ENCODE measurements at regions not wholly inside any gene's neighbourhood (a gene's known extent, or its start where the extent isn't known, plus 50 kb on each side); places are given as distances from the start of the nearest gene placed in this dataset.

- no peak overlapping the region for H3K4me3 ChIP-seq (ENCODE audit: low read depth, low read length)
- DNase-seq (ENCODE audit: extremely low spot score), result no peak
- 84% methylated on average over 3 of the region's 3 CpGs for WGBS
- no peaks in the 10 kb centered on the region for H3K36me3 ChIP-seq (ENCODE audit: insufficient read depth)
- H3K4me1 ChIP-seq (ENCODE audit: insufficient read depth), result no peaks in the 10 kb centered on the region
- H3K27ac ChIP-seq (ENCODE audit: low read depth), result no peak overlapping the region
These were observed 1370.4 kb upstream of the PRMT6 start for GRCh38 chr1:105686026-105686425.

GRCh38 chr1:105686874-105687690, 1369.4 kb upstream of the PRMT6 start:
- no peaks in the 10 kb centered on the region for H3K4me1 ChIP-seq (ENCODE audit: insufficient read depth)
- H3K36me3 ChIP-seq (ENCODE audit: insufficient read depth), result no peaks in the 10 kb centered on the region
- no peak for DNase-seq (ENCODE audit: extremely low spot score)
- no peak overlapping the region for H3K4me3 ChIP-seq (ENCODE audit: low read depth, low read length)
- no peak overlapping the region for H3K27ac ChIP-seq (ENCODE audit: low read depth)
- WGBS, result 90% methylated on average over 15 of the region's 15 CpGs

- Histone ChIP-seq H3K36me3 (ENCODE audit: insufficient read depth) (no peaks in the 10 kb centered on the region), H3K4me3 (ENCODE audit: low read depth, low read length) (no peak overlapping the region), H3K4me1 (ENCODE audit: insufficient read depth) (no peaks in the 10 kb centered on the region), H3K27ac (ENCODE audit: low read depth) (no peak overlapping the region)
- no peak for DNase-seq (ENCODE audit: extremely low spot score)
- WGBS, result 53% methylated on average over 2 of the region's 2 CpGs
These were observed 1355.8 kb upstream of the PRMT6 start for GRCh38 chr1:105700723-105701122.

- no peaks in the 10 kb centered on the region for H3K36me3 ChIP-seq (ENCODE audit: insufficient read depth)
- DNase-seq (ENCODE audit: extremely low spot score), result peak; percentile 58
- no peaks in the 10 kb centered on the region for H3K4me1 ChIP-seq (ENCODE audit: insufficient read depth)
- H3K27ac ChIP-seq (ENCODE audit: low read depth), result no peak overlapping the region
- 21% methylated on average over 1 of the region's 1 CpG for WGBS
- no peak overlapping the region for H3K4me3 ChIP-seq (ENCODE audit: low read depth, low read length)
These were observed 1332.2 kb upstream of the PRMT6 start for GRCh38 chr1:105724286-105724685.

- WGBS, result 76% methylated on average over 3 of the region's 3 CpGs
- Histone ChIP-seq H3K36me3 (ENCODE audit: insufficient read depth) (no peaks in the 10 kb centered on the region), H3K27ac (ENCODE audit: low read depth) (no peak overlapping the region), H3K4me1 (ENCODE audit: insufficient read depth) (no peaks in the 10 kb centered on the region), H3K4me3 (ENCODE audit: low read depth, low read length) (no peak overlapping the region)
- no peak for DNase-seq (ENCODE audit: extremely low spot score)
These were observed 1325.8 kb upstream of the PRMT6 start for GRCh38 chr1:105730701-105731100.

- 83% methylated on average over 3 of the region's 3 CpGs for WGBS
- H3K4me1 ChIP-seq (ENCODE audit: insufficient read depth), result no peaks in the 10 kb centered on the region
- H3K27ac ChIP-seq (ENCODE audit: low read depth), result no peak overlapping the region
- H3K4me3 ChIP-seq (ENCODE audit: low read depth, low read length), result no peak overlapping the region
- H3K36me3 ChIP-seq (ENCODE audit: insufficient read depth), result no peaks in the 10 kb centered on the region
- no peak for DNase-seq (ENCODE audit: extremely low spot score)
These were observed 1320.1 kb upstream of the PRMT6 start for GRCh38 chr1:105736349-105736748.

- WGBS, result 85% methylated on average over 4 of the region's 4 CpGs
- H3K27ac ChIP-seq (ENCODE audit: low read depth), result no peak overlapping the region
- no peaks in the 10 kb centered on the region for H3K36me3 ChIP-seq (ENCODE audit: insufficient read depth)
- H3K4me3 ChIP-seq (ENCODE audit: low read depth, low read length), result no peak overlapping the region
- no peak for DNase-seq (ENCODE audit: extremely low spot score)
- H3K4me1 ChIP-seq (ENCODE audit: insufficient read depth), result no peaks in the 10 kb centered on the region
These were observed 1276.7 kb upstream of the PRMT6 start for GRCh38 chr1:105779727-105780126.

- Histone ChIP-seq H3K4me3 (ENCODE audit: low read depth, low read length) (no peak overlapping the region), H3K4me1 (ENCODE audit: insufficient read depth) (no peaks in the 10 kb centered on the region), H3K27ac (ENCODE audit: low read depth) (no peak overlapping the region), H3K36me3 (ENCODE audit: insufficient read depth) (no peaks in the 10 kb centered on the region)
- WGBS, result 32% methylated on average over 2 of the region's 2 CpGs
- peak; percentile 3 for DNase-seq (ENCODE audit: extremely low spot score)
These were observed 1271.5 kb upstream of the PRMT6 start for GRCh38 chr1:105785021-105785420.

- H3K4me1 ChIP-seq (ENCODE audit: insufficient read depth), result no peaks in the 10 kb centered on the region
- WGBS, result 100% methylated on average over 1 of the region's 1 CpG
- no peak overlapping the region for H3K27ac ChIP-seq (ENCODE audit: low read depth)
- no peak overlapping the region for H3K4me3 ChIP-seq (ENCODE audit: low read depth, low read length)
- peak; percentile 4 for DNase-seq (ENCODE audit: extremely low spot score)
- no peaks in the 10 kb centered on the region for H3K36me3 ChIP-seq (ENCODE audit: insufficient read depth)
These were observed 1262.8 kb upstream of the PRMT6 start for GRCh38 chr1:105793536-105794146.

GRCh38 chr1:105795741-105796140, 1260.7 kb upstream of the PRMT6 start:
- no peak overlapping the region for H3K4me3 ChIP-seq (ENCODE audit: low read depth, low read length)
- 95% methylated on average over 32 of the region's 32 CpGs for WGBS
- DNase-seq (ENCODE audit: extremely low spot score), result no peak
- no peaks in the 10 kb centered on the region for H3K4me1 ChIP-seq (ENCODE audit: insufficient read depth)
- H3K36me3 ChIP-seq (ENCODE audit: insufficient read depth), result no peaks in the 10 kb centered on the region
- H3K27ac ChIP-seq (ENCODE audit: low read depth), result no peak overlapping the region

- H3K4me3 ChIP-seq (ENCODE audit: low read depth, low read length), result no peak overlapping the region
- no peak for DNase-seq (ENCODE audit: extremely low spot score)
- H3K4me1 ChIP-seq (ENCODE audit: insufficient read depth), result no peaks in the 10 kb centered on the region
- no peak overlapping the region for H3K27ac ChIP-seq (ENCODE audit: low read depth)
- WGBS, result 36% methylated on average over 3 of the region's 3 CpGs
- no peaks in the 10 kb centered on the region for H3K36me3 ChIP-seq (ENCODE audit: insufficient read depth)
These were observed 1225.8 kb upstream of the PRMT6 start for GRCh38 chr1:105830571-105831146.

GRCh38 chr1:105838071-105838470, 1218.4 kb upstream of the PRMT6 start:
- no peak for DNase-seq (ENCODE audit: extremely low spot score)
- Histone ChIP-seq H3K4me1 (ENCODE audit: insufficient read depth) (no peaks in the 10 kb centered on the region), H3K36me3 (ENCODE audit: insufficient read depth) (no peaks in the 10 kb centered on the region), H3K4me3 (ENCODE audit: low read depth, low read length) (no peak overlapping the region), H3K27ac (ENCODE audit: low read depth) (no peak overlapping the region)

GRCh38 chr1:105865546-105865945, 1190.9 kb upstream of the PRMT6 start:
- 92% methylated on average over 2 of the region's 2 CpGs for WGBS
- H3K4me1 ChIP-seq (ENCODE audit: insufficient read depth), result no peaks in the 10 kb centered on the region
- no peak for DNase-seq (ENCODE audit: extremely low spot score)
- H3K27ac ChIP-seq (ENCODE audit: low read depth), result no peak overlapping the region
- no peak overlapping the region for H3K4me3 ChIP-seq (ENCODE audit: low read depth, low read length)
- no peaks in the 10 kb centered on the region for H3K36me3 ChIP-seq (ENCODE audit: insufficient read depth)

GRCh38 chr1:105872817-105873216, 1183.7 kb upstream of the PRMT6 start:
- DNase-seq (ENCODE audit: extremely low spot score), result no peak
- Histone ChIP-seq H3K27ac (ENCODE audit: low read depth) (no peak overlapping the region), H3K4me3 (ENCODE audit: low read depth, low read length) (no peak overlapping the region), H3K4me1 (ENCODE audit: insufficient read depth) (no peaks in the 10 kb centered on the region), H3K36me3 (ENCODE audit: insufficient read depth) (no peaks in the 10 kb centered on the region)
- 43% methylated on average over 1 of the region's 1 CpG for WGBS

Measured in urinary bladder (tissue), 3 donors.